ENCODE measurements at regions not wholly inside any gene's neighbourhood (a gene's known extent, or its start where the extent isn't known, plus 50 kb on each side); places are given as distances from the start of the nearest gene placed in this dataset.
"Not testable (repeated sequence)": the region's sequence is repeated elsewhere in the genome, so short reads cannot be mapped to it uniquely, and the experiment has no call there.

GRCh38 chr2:200177971-200178911 lies 128.3 kb upstream of the SPATS2L start:
- no peak for DNase-seq

- no peak for DNase-seq
Observed at GRCh38 chr2:200179151-200179550, 127.3 kb upstream of the SPATS2L start.

GRCh38 chr2:200180943-200181342 lies 125.5 kb upstream of the SPATS2L start:
- no peak for DNase-seq

GRCh38 chr2:200181755-200182154 lies 124.7 kb upstream of the SPATS2L start:
- DNase-seq, result no peak

GRCh38 chr2:200184748-200185627 lies 121.5 kb upstream of the SPATS2L start:
- no peak for DNase-seq

GRCh38 chr2:200185628-200186000 lies 120.9 kb upstream of the SPATS2L start:
- DNase-seq, result no peak

GRCh38 chr2:200186002-200186401 lies 120.5 kb upstream of the SPATS2L start:
- DNase-seq, result no peak

GRCh38 chr2:200188876-200189275 lies 117.6 kb upstream of the SPATS2L start:
- DNase-seq, result no peak

GRCh38 chr2:200189964-200190363 lies 116.5 kb upstream of the SPATS2L start:
- no peak for DNase-seq

GRCh38 chr2:200193331-200193730 lies 113.2 kb upstream of the SPATS2L start:
- DNase-seq, result no peak

GRCh38 chr2:200193791-200194190 lies 112.7 kb upstream of the SPATS2L start:
- no peak for DNase-seq

- DNase-seq, result no peak
Observed at GRCh38 chr2:200194746-200195145, 111.7 kb upstream of the SPATS2L start.

GRCh38 chr2:200199005-200199404 lies 107.5 kb upstream of the SPATS2L start:
- no peak for DNase-seq

- DNase-seq, result no peak
Observed at GRCh38 chr2:200199576-200200263, 106.8 kb upstream of the SPATS2L start.

- not testable (repeated sequence) for DNase-seq
Observed at GRCh38 chr2:200201839-200202238, 104.7 kb upstream of the SPATS2L start.

- DNase-seq, result no peak
Observed at GRCh38 chr2:200203381-200203827, 103.1 kb upstream of the SPATS2L start.

GRCh38 chr2:200208041-200208440 lies 98.5 kb upstream of the SPATS2L start:
- no peak for DNase-seq

- no peak for DNase-seq
Observed at GRCh38 chr2:200209030-200209429, 97.5 kb upstream of the SPATS2L start.

- no peak for DNase-seq
Observed at GRCh38 chr2:200211643-200212042, 94.8 kb upstream of the SPATS2L start.

- no peak for DNase-seq
Observed at GRCh38 chr2:200212862-200213425, 93.5 kb upstream of the SPATS2L start.

GRCh38 chr2:200216310-200216709 lies 90.2 kb upstream of the SPATS2L start:
- no peak for DNase-seq

GRCh38 chr2:200217320-200217719 lies 89.2 kb upstream of the SPATS2L start:
- no peak for DNase-seq

- DNase-seq, result no peak
Observed at GRCh38 chr2:200218645-200219044, 87.8 kb upstream of the SPATS2L start.

All from NCI-H774 (cell line).